ENCODE measurements at regions not wholly inside any gene's neighbourhood (a gene's known extent, or its start where the extent isn't known, plus 50 kb on each side); places are given as distances from the start of the nearest gene placed in this dataset.

DNA sequence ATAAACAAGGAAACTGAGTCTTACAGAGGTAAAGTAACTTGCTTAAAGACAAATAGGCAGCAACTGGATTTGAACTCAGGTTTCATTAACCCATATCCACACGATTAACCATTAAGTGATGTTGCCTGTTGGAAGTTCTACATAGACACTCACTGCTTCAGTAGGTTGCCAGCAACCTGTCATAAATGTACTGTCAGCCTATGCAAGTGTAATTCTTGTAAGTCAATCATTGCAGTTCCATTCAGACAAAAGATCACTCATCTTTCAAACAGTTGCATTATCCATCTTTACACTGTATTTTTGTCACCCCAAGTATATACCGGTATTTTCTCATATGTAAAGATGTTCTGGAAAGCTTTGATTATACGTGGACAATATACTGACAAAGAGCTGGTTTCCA, 676.9 kb upstream of the PCDH20 start:
- WGBS, 4 donors = 76 to 86% (median 77%) methylated on average over 3 of the region's 3 CpGs
- intact Hi-C loops (cut with DNase I) = no loop called here

GRCh38 chr13:62088165-62088564, 672.5 kb upstream of the PCDH20 start:
- H3K9me3 ChIP-seq (replicated peaks in 1 of 3) = no peaks in the 10 kb centered on the region
- no peaks in the 10 kb centered on the region for H3K4me1 ChIP-seq (replicated peaks in 1 of 2)
- DNase-seq = no peak
- H3K36me3 ChIP-seq (replicated peaks in 1 of 2) = no peaks in the 10 kb centered on the region
- intact Hi-C loops (cut with DNase I) = no loop called here
- H3K27me3 ChIP-seq = no peaks in the 10 kb centered on the region
- TF ChIP-seq POLR2A (IDR thresholded peaks at IDR 0.05) = no peak
- TF ChIP-seq, protein P1, sequence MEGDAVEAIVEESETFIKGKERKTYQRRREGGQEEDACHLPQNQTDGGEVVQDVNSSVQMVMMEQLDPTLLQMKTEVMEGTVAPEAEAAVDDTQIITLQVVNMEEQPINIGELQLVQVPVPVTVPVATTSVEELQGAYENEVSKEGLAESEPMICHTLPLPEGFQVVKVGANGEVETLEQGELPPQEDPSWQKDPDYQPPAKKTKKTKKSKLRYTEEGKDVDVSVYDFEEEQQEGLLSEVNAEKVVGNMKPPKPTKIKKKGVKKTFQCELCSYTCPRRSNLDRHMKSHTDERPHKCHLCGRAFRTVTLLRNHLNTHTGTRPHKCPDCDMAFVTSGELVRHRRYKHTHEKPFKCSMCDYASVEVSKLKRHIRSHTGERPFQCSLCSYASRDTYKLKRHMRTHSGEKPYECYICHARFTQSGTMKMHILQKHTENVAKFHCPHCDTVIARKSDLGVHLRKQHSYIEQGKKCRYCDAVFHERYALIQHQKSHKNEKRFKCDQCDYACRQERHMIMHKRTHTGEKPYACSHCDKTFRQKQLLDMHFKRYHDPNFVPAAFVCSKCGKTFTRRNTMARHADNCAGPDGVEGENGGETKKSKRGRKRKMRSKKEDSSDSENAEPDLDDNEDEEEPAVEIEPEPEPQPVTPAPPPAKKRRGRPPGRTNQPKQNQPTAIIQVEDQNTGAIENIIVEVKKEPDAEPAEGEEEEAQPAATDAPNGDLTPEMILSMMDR (IDR thresholded peaks at IDR 0.05) = no peak
- H3K27ac ChIP-seq = no peak overlapping the region
- no peak overlapping the region for H3K4me3 ChIP-seq

More for the DNA sequence above, 676.9 kb upstream of the PCDH20 start:
- H3K4me1 ChIP-seq (replicated peaks in 1 of 2) = no peaks in the 10 kb centered on the region
- H3K36me3 ChIP-seq (replicated peaks in 1 of 2) = no peaks in the 10 kb centered on the region
- H3K4me3 ChIP-seq = no peak overlapping the region
- TF ChIP-seq, protein P1 (IDR thresholded peaks at IDR 0.05) = no peak
- no peak for TF ChIP-seq POLR2A (IDR thresholded peaks at IDR 0.05)
- H3K27me3 ChIP-seq = no peaks in the 10 kb centered on the region
- no peaks in the 10 kb centered on the region for H3K9me3 ChIP-seq (replicated peaks in 1 of 3)
- no peak for DNase-seq
- no peak overlapping the region for H3K27ac ChIP-seq

- TF ChIP-seq POLR2A (IDR thresholded peaks at IDR 0.05) = no peak
- TF ChIP-seq, protein P1 (IDR thresholded peaks at IDR 0.05) = no peak
- Histone ChIP-seq H3K4me1 (replicated peaks in 1 of 2) (no peaks in the 10 kb centered on the region), H3K9me3 (replicated peaks in 1 of 3) (no peaks in the 10 kb centered on the region), H3K27me3 (no peaks in the 10 kb centered on the region), H3K27ac (no peak overlapping the region), H3K36me3 (replicated peaks in 1 of 2) (no peaks in the 10 kb centered on the region), H3K4me3 (no peak overlapping the region)
- WGBS, 4 donors = 48 to 55% (median 53%) methylated on average over 4 of the region's 4 CpGs
- intact Hi-C loops (cut with DNase I) = no loop called here
- DNase-seq = no peak
Observed at GRCh38 chr13:62087124-62087523, 671.5 kb upstream of the PCDH20 start.

GRCh38 chr13:62085337-62086229, 669.9 kb upstream of the PCDH20 start:
- Histone ChIP-seq H3K27ac (no peak overlapping the region), H3K4me1 (replicated peaks in 1 of 2) (no peaks in the 10 kb centered on the region), H3K4me3 (no peak overlapping the region), H3K27me3 (no peaks in the 10 kb centered on the region), H3K36me3 (replicated peaks in 1 of 2) (no peaks in the 10 kb centered on the region), H3K9me3 (replicated peaks in 1 of 3) (no peaks in the 10 kb centered on the region)
- TF ChIP-seq, protein P1 (IDR thresholded peaks at IDR 0.05) = no peak
- no peak for TF ChIP-seq POLR2A (IDR thresholded peaks at IDR 0.05)
- WGBS, 4 donors = 58 to 70% (median 63%) methylated on average over 5 of the region's 5 CpGs
- DNase-seq = no peak
- intact Hi-C loops (cut with DNase I) = no loop called here
